Jurkat, Clone E6-1 (cell line): ENCODE measurements at regions not wholly inside any gene's neighbourhood (a gene's known extent, or its start where the extent isn't known, plus 50 kb on each side); places are given as distances from the start of the nearest gene placed in this dataset.
A peak's percentile ranks its signal among the peaks of the same experiment; 100 is the strongest.
"Not testable (repeated sequence)": the region's sequence is repeated elsewhere in the genome, so short reads cannot be mapped to it uniquely, and the experiment has no call there.

Source experiments
- DNase-seq: peaks from one replicate; pipeline ENCODE4 v3.0.0-alpha.2; 2011; ENCODE audit warnings: low read depth, low spot score
- H3K4me3 ChIP-seq: 2 replicates; pipeline ENCODE4 v1.5.1; 2011; ENCODE audit warnings: mild to moderate bottlenecking, low read length, control low read depth, moderate library complexity

GRCh38 chr15:38644353-38644752 lies 79.7 kb upstream of the RASGRP1 start:
- not testable (repeated sequence) for DNase-seq, H3K4me3 ChIP-seq

GRCh38 chr15:38646716-38647115 lies 82.1 kb upstream of the RASGRP1 start:
- H3K4me3 ChIP-seq = no peak overlapping the region
- DNase-seq = no peak

DNA sequence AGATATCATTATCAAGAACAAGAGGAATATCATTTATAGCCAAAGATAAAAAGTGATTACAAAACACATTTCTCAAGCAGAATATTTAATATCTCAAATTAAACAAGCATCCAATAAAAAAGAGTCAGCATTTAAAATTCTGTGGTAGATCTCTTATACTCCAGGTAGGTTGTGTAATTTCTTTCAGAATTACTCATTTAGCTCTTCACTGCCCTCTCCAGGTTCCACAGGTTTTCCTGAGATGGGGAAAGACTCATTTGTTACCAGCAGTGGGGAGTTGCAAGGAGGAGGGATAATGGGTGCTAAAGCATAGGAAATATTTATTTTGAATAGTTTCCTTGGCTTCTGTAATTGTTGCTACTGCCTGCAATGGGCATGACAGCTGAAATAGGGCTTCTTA lies 83.1 kb upstream of the RASGRP1 start:
- no peak overlapping the region for H3K4me3 ChIP-seq
- no peak for DNase-seq

DNA sequence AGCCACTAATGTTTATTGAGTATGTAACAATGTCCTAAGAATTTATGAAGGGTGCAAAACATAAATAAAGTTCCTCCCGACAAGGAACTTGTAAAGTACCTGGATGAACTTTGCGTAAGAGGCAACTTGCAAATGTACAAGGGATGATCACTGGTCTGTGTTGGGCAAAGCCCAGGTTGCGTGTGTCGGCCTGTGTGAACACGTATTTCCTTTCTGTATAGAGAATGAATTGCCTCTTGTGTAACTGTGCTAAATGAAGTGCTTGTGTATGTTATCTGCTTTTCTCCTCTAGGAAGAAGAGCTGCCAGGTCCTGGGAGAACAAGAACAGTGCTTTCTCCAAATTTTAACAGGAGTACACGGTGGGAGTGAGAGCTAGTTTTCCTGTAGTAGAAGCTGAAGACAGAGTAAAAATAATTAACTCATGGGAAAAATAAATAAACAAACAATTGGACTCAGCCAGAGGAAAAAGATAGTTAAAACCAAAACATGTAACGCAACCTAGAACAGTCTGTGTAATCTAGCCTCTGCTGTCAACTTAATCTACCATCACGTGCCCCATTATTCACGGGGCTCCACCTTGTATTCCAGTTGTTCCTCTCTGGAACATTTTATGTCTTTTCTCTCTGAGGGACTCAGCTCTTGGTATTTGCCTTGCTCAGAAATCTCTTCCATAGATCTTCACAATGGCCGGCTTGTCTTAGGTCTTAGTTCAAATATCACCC lies 83.7 kb upstream of the RASGRP1 start:
- no peak overlapping the region for H3K4me3 ChIP-seq
- DNase-seq = no peak

- no peak overlapping the region for H3K4me3 ChIP-seq
- no peak for DNase-seq
These were observed 85.8 kb upstream of the RASGRP1 start for GRCh38 chr15:38650384-38650783.

- H3K4me3 ChIP-seq = peak overlapping the region; percentile 36
- no peak for DNase-seq
These were observed 86.3 kb upstream of the RASGRP1 start for GRCh38 chr15:38650936-38651327.

DNA sequence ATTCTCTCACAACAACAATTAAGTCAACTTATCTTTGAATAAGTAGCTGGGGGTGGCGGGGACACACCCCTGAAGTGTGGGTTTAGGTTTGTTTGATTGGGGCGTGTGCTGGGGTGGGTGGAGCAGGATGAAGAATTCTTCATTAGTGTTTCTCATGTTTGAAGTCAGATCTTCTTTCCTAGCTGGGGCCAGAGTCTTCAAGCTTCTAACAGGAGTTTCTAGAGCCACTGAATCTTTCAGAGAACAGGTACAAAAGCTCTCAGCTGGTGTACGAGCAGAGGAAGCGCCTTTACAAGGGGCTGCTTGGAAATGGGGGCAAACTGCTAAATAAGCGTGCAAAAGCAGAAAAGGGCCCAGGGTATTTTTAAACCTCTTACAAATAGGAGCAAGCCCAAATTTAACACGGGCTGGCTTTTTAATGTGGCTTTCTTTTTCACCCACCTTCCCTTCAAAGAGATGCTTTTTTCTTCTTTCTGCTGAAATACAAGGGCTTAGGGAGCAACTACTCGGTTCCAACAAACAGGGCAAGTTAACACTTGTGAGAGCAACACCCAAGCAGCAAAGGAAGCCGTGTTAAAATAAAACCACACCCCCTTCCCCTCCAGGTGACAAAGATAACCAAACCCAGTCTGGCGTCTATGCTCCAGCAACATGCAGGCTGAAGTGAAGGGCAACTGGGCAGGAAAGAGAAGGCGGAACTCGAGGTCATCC lies 86.9 kb upstream of the RASGRP1 start:
- DNase-seq = peak; percentile 97
- peak overlapping the region; percentile 36 for H3K4me3 ChIP-seq

DNA sequence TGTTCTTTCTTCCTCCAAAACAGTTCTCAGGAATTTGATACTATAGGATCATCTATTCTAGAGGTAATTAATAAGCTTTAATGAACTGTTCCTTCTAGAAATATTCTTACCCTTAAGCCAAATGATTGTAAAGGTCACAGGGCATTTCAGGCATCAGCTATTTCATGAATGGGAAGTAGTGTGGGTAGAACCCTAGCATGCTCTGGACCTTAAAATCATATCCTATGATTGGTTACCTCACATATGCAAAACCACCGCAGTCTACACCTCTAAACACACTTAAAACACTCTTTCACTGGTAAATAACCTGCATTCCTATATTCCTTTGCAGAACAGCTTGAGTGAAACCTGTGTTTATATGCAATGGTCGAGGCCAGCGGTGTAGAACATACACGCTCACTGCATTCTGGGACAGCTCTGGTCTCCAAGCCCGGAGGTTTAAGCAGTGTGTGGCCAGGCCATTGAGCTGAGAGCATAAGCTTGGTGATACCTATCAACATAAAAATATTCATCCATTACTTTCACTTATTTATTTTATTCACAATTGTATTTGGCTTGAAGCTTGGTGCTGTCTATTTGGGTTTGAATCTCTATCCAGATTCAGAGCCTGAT lies 87.7 kb upstream of the RASGRP1 start:
- DNase-seq = no peak
- H3K4me3 ChIP-seq = peak overlapping the region; percentile 36

- peak overlapping the region; percentile 36 for H3K4me3 ChIP-seq
- peak; percentile 99 for DNase-seq
These were observed 88.4 kb upstream of the RASGRP1 start for GRCh38 chr15:38652998-38653397.

DNA sequence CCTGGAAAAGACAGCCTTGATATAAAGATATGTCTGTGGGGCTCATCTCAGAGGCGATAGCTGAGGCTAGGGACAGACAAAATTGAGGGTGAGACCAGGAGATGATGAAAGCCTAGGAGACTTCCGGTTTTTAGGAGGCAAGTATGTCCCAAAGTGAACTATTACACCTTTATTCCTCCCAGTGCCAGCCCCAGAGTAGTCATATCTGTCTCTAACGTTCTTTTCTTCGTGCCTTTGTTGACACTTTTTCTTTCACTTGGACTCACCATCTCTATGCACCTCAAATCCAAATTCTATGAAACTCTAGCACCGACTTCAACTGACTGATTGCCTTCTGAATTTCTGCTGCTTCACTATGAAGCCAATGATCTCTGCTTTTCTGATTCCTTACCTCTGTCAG lies 93.8 kb upstream of the RASGRP1 start:
- DNase-seq = no peak
- H3K4me3 ChIP-seq = no peak overlapping the region

DNA sequence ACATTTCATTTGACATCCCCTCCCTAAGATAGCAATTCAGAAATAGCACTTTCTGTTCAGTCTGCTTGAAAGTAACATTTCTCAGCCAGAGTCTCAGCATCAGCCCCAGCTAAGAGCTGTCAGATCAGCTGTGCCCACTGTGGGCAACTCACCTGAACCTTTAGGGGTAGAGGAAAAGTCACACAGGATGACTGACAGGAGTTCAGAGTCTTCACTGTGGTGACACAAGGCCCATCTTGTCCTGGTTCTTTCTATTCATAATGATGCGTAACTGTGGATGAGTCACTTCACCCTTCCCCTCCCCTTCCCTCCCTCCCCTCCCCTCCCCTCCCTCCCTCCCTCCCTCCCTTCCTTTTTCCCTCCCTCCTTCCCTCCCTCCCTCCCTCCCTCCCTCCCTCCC lies 96.1 kb upstream of the RASGRP1 start:
- H3K4me3 ChIP-seq = no peak overlapping the region
- no peak for DNase-seq

GRCh38 chr15:38662033-38662802 lies 97.6 kb upstream of the RASGRP1 start:
- no peak overlapping the region for H3K4me3 ChIP-seq
- DNase-seq = no peak

- no peak overlapping the region for H3K4me3 ChIP-seq
- no peak for DNase-seq
These were observed 98.2 kb upstream of the RASGRP1 start for GRCh38 chr15:38662805-38663204.

GRCh38 chr15:38665586-38666305 lies 101.1 kb upstream of the RASGRP1 start:
- DNase-seq = no peak

GRCh38 chr15:38666865-38667510 lies 102.4 kb upstream of the RASGRP1 start:
- no peak overlapping the region for H3K4me3 ChIP-seq
- peak; percentile 73 for DNase-seq

More at GRCh38 chr15:38665586-38666305, 101.1 kb upstream of the RASGRP1 start:
- no peak overlapping the region for H3K4me3 ChIP-seq

DNA sequence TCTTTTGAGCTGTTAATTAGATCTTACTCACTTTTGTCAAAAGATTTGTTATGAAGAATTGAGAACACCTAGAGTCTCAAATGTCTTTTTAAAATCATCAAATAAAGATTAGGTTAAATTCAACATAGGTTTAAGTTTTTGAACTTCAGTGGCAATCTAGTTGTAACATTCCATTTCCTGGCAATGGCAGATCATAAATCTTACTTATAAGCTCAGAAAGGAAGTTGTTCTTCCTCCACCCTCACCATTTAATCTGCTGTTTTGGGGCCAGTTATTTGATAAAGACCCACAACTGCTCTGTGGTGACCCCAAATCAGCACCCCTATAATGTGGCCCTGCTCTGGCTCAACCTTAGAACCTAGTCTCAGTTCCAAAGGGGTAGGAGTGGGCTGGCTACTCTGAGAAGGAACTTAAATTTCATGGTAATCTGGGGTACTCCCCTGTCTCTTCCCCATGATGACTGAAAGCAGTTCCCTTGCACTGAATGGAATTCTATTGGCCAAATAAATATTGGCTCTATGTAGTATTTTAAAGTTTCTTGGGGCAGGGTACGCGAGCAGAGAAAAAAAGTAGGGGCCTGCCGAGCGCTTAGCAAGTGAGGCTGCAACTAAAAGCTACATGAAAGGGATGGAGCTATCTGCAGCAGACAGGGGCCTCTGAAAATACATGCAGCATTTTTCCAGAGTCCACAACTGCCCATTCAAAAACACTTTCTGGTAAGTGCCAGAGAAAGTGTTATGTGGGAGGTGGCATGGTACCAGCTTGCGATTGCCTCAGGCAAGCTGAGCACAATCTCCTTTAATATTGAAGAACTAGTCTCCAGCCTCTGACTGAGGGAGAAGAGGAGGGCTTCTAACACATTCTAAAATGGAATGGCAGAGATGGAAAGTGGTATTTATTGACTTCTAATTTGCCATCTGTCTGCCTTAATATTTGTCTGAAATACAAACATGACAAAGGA lies 103.6 kb upstream of the RASGRP1 start:
- DNase-seq = no peak

GRCh38 chr15:38668898-38669391 lies 104.3 kb upstream of the RASGRP1 start:
- no peak overlapping the region for H3K4me3 ChIP-seq
- DNase-seq = no peak

More for the DNA sequence above, 103.6 kb upstream of the RASGRP1 start:
- H3K4me3 ChIP-seq = no peak overlapping the region
